ENCODE measurements at regions not wholly inside any gene's neighbourhood (a gene's known extent, or its start where the extent isn't known, plus 50 kb on each side); places are given as distances from the start of the nearest gene placed in this dataset.

GRCh38 chr9:26675035-26675434 is 217.6 kb downstream of the CAAP1 start:
- Histone ChIP-seq H3K4me2 (ENCODE audit: low read depth, low read length, poor library complexity, severe bottlenecking) (no peak overlapping the region), H3K9ac (ENCODE audit: low read depth, low read length, poor library complexity, severe bottlenecking) (no peak overlapping the region), H3K9me2 (replicated peaks; ENCODE audit: low read depth, low read length) (no peaks in the 10 kb centered on the region), H3K36me3 (ENCODE audit: insufficient read depth, low read length) (no peaks in the 10 kb centered on the region), H3K9me3 (ENCODE audit: insufficient read depth, low read depth, low read length) (no peaks in the 10 kb centered on the region), H2AFZ (ENCODE audit: low read length) (no peak overlapping the region), H4K20me1 (ENCODE audit: insufficient read depth, low read length, poor library complexity, severe bottlenecking) (no peaks in the 10 kb centered on the region), H3F3A (ENCODE audit: low read depth) (no peaks in the 10 kb centered on the region), H3K4me1 (ENCODE audit: insufficient read depth, low read length, poor library complexity, severe bottlenecking) (no peaks in the 10 kb centered on the region), H3K27me3 (ENCODE audit: insufficient read depth, low read length, poor library complexity, severe bottlenecking) (no peaks in the 10 kb centered on the region), H3K4me3 (ENCODE audit: low read length, poor library complexity, severe bottlenecking) (no peak overlapping the region), H3K79me2 (ENCODE audit: insufficient read depth, low read length) (no peaks in the 10 kb centered on the region)
- no peak for TF ChIP-seq CTCF (conservative IDR thresholded peaks at IDR 0.05; ENCODE audit: low read length)
- no peak for TF ChIP-seq EZH2phosphoT487 (IDR thresholded peaks at IDR 0.05; ENCODE audit: borderline replicate concordance)

- H3K4me3 ChIP-seq (ENCODE audit: low read length, poor library complexity, severe bottlenecking) = no peak overlapping the region
- H3K9me2 ChIP-seq (replicated peaks; ENCODE audit: low read depth, low read length) = no peaks in the 10 kb centered on the region
- no peaks in the 10 kb centered on the region for H4K20me1 ChIP-seq (ENCODE audit: insufficient read depth, low read length, poor library complexity, severe bottlenecking)
- H3K79me2 ChIP-seq (ENCODE audit: insufficient read depth, low read length) = no peaks in the 10 kb centered on the region
- no peak overlapping the region for H3K9ac ChIP-seq (ENCODE audit: low read depth, low read length, poor library complexity, severe bottlenecking)
- no peaks in the 10 kb centered on the region for H3K27me3 ChIP-seq (ENCODE audit: insufficient read depth, low read length, poor library complexity, severe bottlenecking)
- H3K9me3 ChIP-seq (ENCODE audit: insufficient read depth, low read depth, low read length) = no peaks in the 10 kb centered on the region
- H3K4me2 ChIP-seq (ENCODE audit: low read depth, low read length, poor library complexity, severe bottlenecking) = no peak overlapping the region
- TF ChIP-seq EZH2phosphoT487 (IDR thresholded peaks at IDR 0.05; ENCODE audit: borderline replicate concordance) (no peak), CTCF (conservative IDR thresholded peaks at IDR 0.05; ENCODE audit: low read length) (no peak)
- no peaks in the 10 kb centered on the region for H3K36me3 ChIP-seq (ENCODE audit: insufficient read depth, low read length)
- no peaks in the 10 kb centered on the region for H3K4me1 ChIP-seq (ENCODE audit: insufficient read depth, low read length, poor library complexity, severe bottlenecking)
- H3F3A ChIP-seq (ENCODE audit: low read depth) = no peaks in the 10 kb centered on the region
- no peak overlapping the region for H2AFZ ChIP-seq (ENCODE audit: low read length)
These were observed 219.3 kb downstream of the CAAP1 start for GRCh38 chr9:26673261-26673660.

- no peaks in the 10 kb centered on the region for H3F3A ChIP-seq (ENCODE audit: low read depth)
- no peaks in the 10 kb centered on the region for H3K4me1 ChIP-seq (ENCODE audit: insufficient read depth, low read length, poor library complexity, severe bottlenecking)
- H4K20me1 ChIP-seq (ENCODE audit: insufficient read depth, low read length, poor library complexity, severe bottlenecking) = no peaks in the 10 kb centered on the region
- H3K79me2 ChIP-seq (ENCODE audit: insufficient read depth, low read length) = no peaks in the 10 kb centered on the region
- no peaks in the 10 kb centered on the region for H3K9me2 ChIP-seq (replicated peaks; ENCODE audit: low read depth, low read length)
- no peaks in the 10 kb centered on the region for H3K9me3 ChIP-seq (ENCODE audit: insufficient read depth, low read depth, low read length)
- H3K4me3 ChIP-seq (ENCODE audit: low read length, poor library complexity, severe bottlenecking) = no peak overlapping the region
- no peaks in the 10 kb centered on the region for H3K36me3 ChIP-seq (ENCODE audit: insufficient read depth, low read length)
- TF ChIP-seq EZH2phosphoT487 (IDR thresholded peaks at IDR 0.05; ENCODE audit: borderline replicate concordance) (no peak), CTCF (conservative IDR thresholded peaks at IDR 0.05; ENCODE audit: low read length) (no peak)
- no peak overlapping the region for H3K4me2 ChIP-seq (ENCODE audit: low read depth, low read length, poor library complexity, severe bottlenecking)
- H2AFZ ChIP-seq (ENCODE audit: low read length) = no peak overlapping the region
- H3K27me3 ChIP-seq (ENCODE audit: insufficient read depth, low read length, poor library complexity, severe bottlenecking) = no peaks in the 10 kb centered on the region
- no peak overlapping the region for H3K9ac ChIP-seq (ENCODE audit: low read depth, low read length, poor library complexity, severe bottlenecking)
These were observed 222.6 kb downstream of the CAAP1 start for GRCh38 chr9:26669701-26670670.
